Immature natural killer cell (primary cell): ENCODE measurements at regions not wholly inside any gene's neighbourhood (a gene's known extent, or its start where the extent isn't known, plus 50 kb on each side); places are given as distances from the start of the nearest gene placed in this dataset.
"Not testable (repeated sequence)": the region's sequence is repeated elsewhere in the genome, so short reads cannot be mapped to it uniquely, and the experiment has no call there.

Experiments used
- DNase-seq, 3 donors: peaks; one replicate each; pipeline ENCODE4 v3.0.0; 2022; ENCODE audit warnings: mixed read lengths in 1 of 3
- H3K27ac Mint-ChIP-seq, 6 donors: one replicate each; pipeline ENCODE4 v1.8.0; 2020; ENCODE audit warnings: mixed read lengths in 6 of 6, mild to moderate bottlenecking in 5 of 6, inconsistent platforms in 4 of 6, moderate library complexity in 3 of 6
- H3K27me3 Mint-ChIP-seq, 3 donors: one replicate each; pipeline ENCODE4 v1.8.0; 2020 to 2021; ENCODE audit warnings: low read depth in 3 of 3, mild to moderate bottlenecking in 3 of 3, mixed read lengths in 3 of 3, moderate library complexity in 3 of 3, inconsistent platforms in 1 of 3
- H3K36me3 Mint-ChIP-seq, 3 donors: one replicate each; pipeline ENCODE4 v1.8.0; 2020; ENCODE audit warnings: mixed read lengths in 3 of 3, inconsistent platforms in 2 of 3, mild to moderate bottlenecking in 2 of 3
- H3K4me1 Mint-ChIP-seq, 2 donors: one replicate each; pipeline ENCODE4 v1.8.0; 2020; ENCODE audit warnings: inconsistent platforms in 2 of 2, mild to moderate bottlenecking in 2 of 2, mixed read lengths in 2 of 2, moderate library complexity in 1 of 2
- H3K4me3 Mint-ChIP-seq, 5 donors: one replicate each; pipeline ENCODE4 v1.8.0; 2020; ENCODE audit warnings: mild to moderate bottlenecking in 5 of 5, mixed read lengths in 5 of 5, inconsistent platforms in 3 of 5, moderate library complexity in 3 of 5
- H3K9me3 Mint-ChIP-seq, 6 donors: one replicate each; pipeline ENCODE4 v1.8.0; 2020; ENCODE audit warnings: mild to moderate bottlenecking in 6 of 6, mixed read lengths in 6 of 6, inconsistent platforms in 4 of 6, moderate library complexity in 3 of 6

GRCh38 chrX:65920620-65921019 lies 119.3 kb downstream of the VSIG4 start:
- Mint-ChIP-seq H3K27ac (no peak overlapping the region), H3K36me3 (no peaks in the 10 kb centered on the region), H3K9me3 (peaks cover 0 to 3% (median 0%) of the 10 kb centered on the region in 6 donors), H3K27me3 (peaks cover 1 to 23% (median 5%) of the 10 kb centered on the region in 3 donors), H3K4me3 (no peak overlapping the region), H3K4me1 (peaks cover 54 to 69% of the 10 kb centered on the region in 2 donors)
- no peak for DNase-seq

GRCh38 chrX:65910899-65911298 lies 129.0 kb downstream of the VSIG4 start:
- Mint-ChIP-seq H3K27me3 (peaks cover 0 to 10% (median 0%) of the 10 kb centered on the region in 3 donors), H3K4me1 (no peaks in the 10 kb centered on the region), H3K4me3 (no peak overlapping the region), H3K9me3 (peaks cover 0 to 6% (median 0%) of the 10 kb centered on the region in 6 donors), H3K36me3 (no peaks in the 10 kb centered on the region), H3K27ac (no peak overlapping the region)
- no peak for DNase-seq

- H3K36me3 Mint-ChIP-seq, result peaks cover 0 to 4% (median 4%) of the 10 kb centered on the region in 3 donors
- H3K9me3 Mint-ChIP-seq, result no peaks in the 10 kb centered on the region
- DNase-seq, result no peak
- H3K4me1 Mint-ChIP-seq, result peaks cover 7 to 12% of the 10 kb centered on the region in 2 donors
- peaks cover 0 to 5% (median 3%) of the 10 kb centered on the region in 3 donors for H3K27me3 Mint-ChIP-seq
- H3K27ac Mint-ChIP-seq, result no peak overlapping the region
- H3K4me3 Mint-ChIP-seq, result no peak overlapping the region
These were observed 136.1 kb downstream of the VSIG4 start for GRCh38 chrX:65903750-65904149.

GRCh38 chrX:65902011-65902410 lies 137.9 kb downstream of the VSIG4 start:
- H3K4me3 Mint-ChIP-seq, result no peak overlapping the region
- no peaks in the 10 kb centered on the region for H3K9me3 Mint-ChIP-seq
- peaks cover 0 to 4% (median 4%) of the 10 kb centered on the region in 3 donors for H3K36me3 Mint-ChIP-seq
- peaks cover 3 to 8% (median 5%) of the 10 kb centered on the region in 3 donors for H3K27me3 Mint-ChIP-seq
- DNase-seq, result no peak
- H3K4me1 Mint-ChIP-seq, result peaks cover 7 to 12% of the 10 kb centered on the region in 2 donors
- H3K27ac Mint-ChIP-seq, result no peak overlapping the region

- peaks cover 7 to 12% of the 10 kb centered on the region in 2 donors for H3K4me1 Mint-ChIP-seq
- H3K36me3 Mint-ChIP-seq, result peaks cover 0 to 4% (median 4%) of the 10 kb centered on the region in 3 donors
- peaks cover 3 to 7% (median 6%) of the 10 kb centered on the region in 3 donors for H3K27me3 Mint-ChIP-seq
- no peak overlapping the region for H3K27ac Mint-ChIP-seq
- no peak overlapping the region for H3K4me3 Mint-ChIP-seq
- no peak for DNase-seq
- no peaks in the 10 kb centered on the region for H3K9me3 Mint-ChIP-seq
These were observed 138.7 kb downstream of the VSIG4 start for GRCh38 chrX:65900850-65901844.

GRCh38 chrX:65894133-65894532 lies 145.7 kb downstream of the VSIG4 start:
- Mint-ChIP-seq H3K27me3 (peaks cover 2 to 11% (median 9%) of the 10 kb centered on the region in 3 donors), H3K4me1 (peaks cover 38 to 39% of the 10 kb centered on the region in 2 donors), H3K27ac (no peak overlapping the region), H3K36me3 (no peaks in the 10 kb centered on the region), H3K9me3 (no peaks in the 10 kb centered on the region), H3K4me3 (peak overlapping the region in 3 of 5 donors; percentile 14 to 49 (median 26))
- peak in 1 of 3 donors; percentile 40 for DNase-seq

GRCh38 chrX:65891817-65892216 lies 148.1 kb downstream of the VSIG4 start:
- not testable (repeated sequence) for H3K36me3 Mint-ChIP-seq, H3K27me3 Mint-ChIP-seq, H3K9me3 Mint-ChIP-seq
- Mint-ChIP-seq H3K27ac (peak overlapping the region; percentile 30 to 75 (median 61)), H3K4me1 (peaks cover 38 to 39% of the 10 kb centered on the region in 2 donors), H3K4me3 (peak overlapping the region; percentile 28 to 91 (median 72))
- peak in 1 of 3 donors; percentile 17 for DNase-seq

- not testable (repeated sequence) for H3K27ac Mint-ChIP-seq, H3K9me3 Mint-ChIP-seq, H3K36me3 Mint-ChIP-seq, H3K4me3 Mint-ChIP-seq, H3K27me3 Mint-ChIP-seq, DNase-seq
- peaks cover 27 to 32% of the 10 kb centered on the region in 2 donors for H3K4me1 Mint-ChIP-seq
These were observed 151.7 kb downstream of the VSIG4 start for GRCh38 chrX:65888150-65888549.

- peaks cover 6 to 15% of the 10 kb centered on the region in 2 donors for H3K4me1 Mint-ChIP-seq
- H3K27me3 Mint-ChIP-seq, result peaks cover 0 to 8% (median 4%) of the 10 kb centered on the region in 3 donors
- no peak for DNase-seq
- peaks cover 0 to 6% (median 0%) of the 10 kb centered on the region in 3 donors for H3K36me3 Mint-ChIP-seq
- H3K27ac Mint-ChIP-seq, result no peak overlapping the region
- no peaks in the 10 kb centered on the region for H3K9me3 Mint-ChIP-seq
- H3K4me3 Mint-ChIP-seq, result no peak overlapping the region
These were observed 156.3 kb downstream of the VSIG4 start for GRCh38 chrX:65883556-65883955.

GRCh38 chrX:65879977-65880799 lies 159.7 kb downstream of the VSIG4 start:
- H3K4me3 Mint-ChIP-seq, result no peak overlapping the region
- peaks cover 13 to 29% of the 10 kb centered on the region in 2 donors for H3K4me1 Mint-ChIP-seq
- H3K27me3 Mint-ChIP-seq, result peaks cover 2 to 7% (median 5%) of the 10 kb centered on the region in 3 donors
- no peak for DNase-seq
- peaks cover 0 to 4% (median 3%) of the 10 kb centered on the region in 3 donors for H3K36me3 Mint-ChIP-seq
- no peaks in the 10 kb centered on the region for H3K9me3 Mint-ChIP-seq
- no peak overlapping the region for H3K27ac Mint-ChIP-seq

- Mint-ChIP-seq H3K9me3 (peaks cover 0 to 2% (median 0%) of the 10 kb centered on the region in 6 donors), H3K27me3 (peaks cover 2 to 12% (median 5%) of the 10 kb centered on the region in 3 donors), H3K36me3 (peaks cover 0 to 4% (median 3%) of the 10 kb centered on the region in 3 donors), H3K4me3 (no peak overlapping the region), H3K4me1 (peaks cover 26 to 40% of the 10 kb centered on the region in 2 donors), H3K27ac (no peak overlapping the region)
- no peak for DNase-seq
These were observed 161.4 kb downstream of the VSIG4 start for GRCh38 chrX:65878456-65878855.

GRCh38 chrX:65877953-65878352 lies 161.9 kb downstream of the VSIG4 start:
- Mint-ChIP-seq H3K4me1 (peaks cover 28 to 40% of the 10 kb centered on the region in 2 donors), H3K27ac (no peak overlapping the region), H3K27me3 (peaks cover 2 to 10% (median 5%) of the 10 kb centered on the region in 3 donors), H3K4me3 (no peak overlapping the region), H3K9me3 (peaks cover 0 to 2% (median 0%) of the 10 kb centered on the region in 6 donors), H3K36me3 (peaks cover 0 to 4% (median 3%) of the 10 kb centered on the region in 3 donors)
- DNase-seq, result no peak

GRCh38 chrX:65875614-65876013 lies 164.3 kb downstream of the VSIG4 start:
- H3K27me3 Mint-ChIP-seq, result peaks cover 2 to 10% (median 7%) of the 10 kb centered on the region in 3 donors
- H3K27ac Mint-ChIP-seq, DNase-seq, H3K4me3 Mint-ChIP-seq, H3K36me3 Mint-ChIP-seq, H3K9me3 Mint-ChIP-seq: not testable (repeated sequence)
- H3K4me1 Mint-ChIP-seq, result peaks cover 43 to 53% of the 10 kb centered on the region in 2 donors
